ENCODE measurements at regions not wholly inside any gene's neighbourhood (a gene's known extent, or its start where the extent isn't known, plus 50 kb on each side); places are given as distances from the start of the nearest gene placed in this dataset.

GRCh38 chr6:168377484-168377855, 57.9 kb upstream of the DACT2 start:
- no peak for TF ChIP-seq POLR2A (IDR thresholded peaks at IDR 0.05)
- TF ChIP-seq, protein P1, sequence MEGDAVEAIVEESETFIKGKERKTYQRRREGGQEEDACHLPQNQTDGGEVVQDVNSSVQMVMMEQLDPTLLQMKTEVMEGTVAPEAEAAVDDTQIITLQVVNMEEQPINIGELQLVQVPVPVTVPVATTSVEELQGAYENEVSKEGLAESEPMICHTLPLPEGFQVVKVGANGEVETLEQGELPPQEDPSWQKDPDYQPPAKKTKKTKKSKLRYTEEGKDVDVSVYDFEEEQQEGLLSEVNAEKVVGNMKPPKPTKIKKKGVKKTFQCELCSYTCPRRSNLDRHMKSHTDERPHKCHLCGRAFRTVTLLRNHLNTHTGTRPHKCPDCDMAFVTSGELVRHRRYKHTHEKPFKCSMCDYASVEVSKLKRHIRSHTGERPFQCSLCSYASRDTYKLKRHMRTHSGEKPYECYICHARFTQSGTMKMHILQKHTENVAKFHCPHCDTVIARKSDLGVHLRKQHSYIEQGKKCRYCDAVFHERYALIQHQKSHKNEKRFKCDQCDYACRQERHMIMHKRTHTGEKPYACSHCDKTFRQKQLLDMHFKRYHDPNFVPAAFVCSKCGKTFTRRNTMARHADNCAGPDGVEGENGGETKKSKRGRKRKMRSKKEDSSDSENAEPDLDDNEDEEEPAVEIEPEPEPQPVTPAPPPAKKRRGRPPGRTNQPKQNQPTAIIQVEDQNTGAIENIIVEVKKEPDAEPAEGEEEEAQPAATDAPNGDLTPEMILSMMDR (IDR thresholded peaks at IDR 0.05) = no peak

Measured in esophagus squamous epithelium (tissue), 4 donors.